Calu3 (cell line): ENCODE measurements at regions not wholly inside any gene's neighbourhood (a gene's known extent, or its start where the extent isn't known, plus 50 kb on each side); places are given as distances from the start of the nearest gene placed in this dataset.

ENCODE experiments used
- BruUV-seq: library from RNA; stranded (reverse); fragments of 400-500 nt; replicated peaks from 2 replicates; lab custom pipeline; 2021; lab: Mats Ljungman, UMichigan
- CTCF ChIA-PET: fragments of 300-600 bp; sonication (Branson Sonifier 250); formaldehyde crosslinking; loops from one replicate; lab custom pipeline; 2022; ENCODE audit warnings: antibody characterized with exemption; lab: Charles Lee
- DNase-seq: peaks from one replicate; pipeline ENCODE4 v3.0.0; 2022
- H3K27ac Mint-ChIP-seq: one replicate; pipeline ENCODE4 v1.8.0; 2022; ENCODE audit warnings: mixed read lengths; ENCODE audit not compliant: unreplicated experiment
- H3K27me3 Mint-ChIP-seq: one replicate; pipeline ENCODE4 v1.8.0; 2022; ENCODE audit warnings: mixed read lengths; ENCODE audit not compliant: unreplicated experiment
- H3K36me3 Mint-ChIP-seq: one replicate; pipeline ENCODE4 v1.8.0; 2022; ENCODE audit warnings: mild to moderate bottlenecking, moderate library complexity, mixed read lengths; ENCODE audit not compliant: insufficient read depth, unreplicated experiment
- H3K4me1 Mint-ChIP-seq: one replicate; pipeline ENCODE4 v1.8.0; 2022; ENCODE audit warnings: mild to moderate bottlenecking, low read depth, mixed read lengths; ENCODE audit not compliant: unreplicated experiment
- H3K4me3 Mint-ChIP-seq: one replicate; pipeline ENCODE4 v1.8.0; 2022; ENCODE audit warnings: mild to moderate bottlenecking, low read depth, moderate library complexity, mixed read lengths; ENCODE audit not compliant: unreplicated experiment
- H3K9me3 Mint-ChIP-seq: one replicate; pipeline ENCODE4 v1.8.0; 2022; ENCODE audit warnings: low read depth, mixed read lengths; ENCODE audit not compliant: unreplicated experiment
- CTCF ChIP-seq: fragments of 200-600 bp; IDR thresholded peaks from one replicate; pipeline ENCODE4 v1.8.0; 2022; ENCODE audit warnings: antibody characterized with exemption; ENCODE audit not compliant: unreplicated experiment
- intact Hi-C: fragments of 100-400 bp; cut with micrococcal nuclease; formaldehyde crosslinking; loops from one replicate; pipeline ENCODE4 v1.10.0; 2022; ENCODE audit not compliant: unreplicated experiment

DNA sequence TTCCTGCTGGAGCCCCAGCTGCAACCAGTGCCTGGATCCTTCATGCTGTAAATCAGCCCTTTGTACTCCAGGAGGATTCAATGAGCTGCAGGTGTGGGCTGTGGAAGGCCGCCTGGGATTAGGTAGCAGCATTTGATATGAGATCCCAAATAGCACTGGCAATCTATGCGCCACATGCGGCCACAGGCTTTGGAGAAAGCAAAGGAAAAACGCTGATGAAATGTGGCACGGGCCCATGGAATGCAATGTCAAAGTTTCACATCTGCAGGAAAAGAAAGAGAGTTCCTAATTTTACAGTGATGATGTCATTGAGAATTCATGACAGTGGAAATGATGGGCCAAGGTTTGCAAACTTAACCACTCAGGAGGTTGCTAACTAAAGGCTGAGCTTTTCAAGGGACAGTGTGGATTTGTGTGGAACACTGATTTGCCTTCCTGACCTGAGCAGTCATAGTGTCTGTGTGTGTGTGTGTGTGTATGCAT is 216.4 kb upstream of the OSR1 start:
- no peaks in the 10 kb centered on the region for H3K36me3 Mint-ChIP-seq
- BruUV-seq, result no TSS peak
- no peak overlapping the region for H3K27ac Mint-ChIP-seq
- H3K27me3 Mint-ChIP-seq, result peaks cover 16% of the 10 kb centered on the region
- intact Hi-C loops, result no loop called here
- no peaks in the 10 kb centered on the region for H3K9me3 Mint-ChIP-seq
- H3K4me1 Mint-ChIP-seq, result peaks cover 11% of the 10 kb centered on the region
- H3K4me3 Mint-ChIP-seq, result no peak overlapping the region
- DNase-seq, result no peak
- CTCF ChIA-PET, result no interaction called here
- no peak for TF ChIP-seq CTCF

DNA sequence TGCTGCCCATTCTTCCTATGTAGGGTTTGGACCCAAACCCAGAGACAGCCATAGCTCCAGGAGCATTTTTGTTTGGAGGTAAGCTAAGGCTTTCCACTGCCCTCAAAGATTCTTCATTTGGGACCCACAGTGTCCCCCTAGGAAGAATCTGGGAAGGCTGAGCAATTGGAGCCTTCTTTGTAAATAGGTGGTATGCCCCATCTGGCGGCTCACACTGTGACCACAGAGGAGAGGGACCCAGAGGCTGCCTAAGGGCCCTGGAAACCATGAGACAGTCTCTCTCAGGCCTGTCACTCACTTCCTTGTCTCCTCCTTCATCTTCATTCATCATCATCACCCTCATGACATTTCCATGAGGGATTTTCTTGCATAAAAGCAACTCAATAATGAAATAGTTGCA is 215.4 kb upstream of the OSR1 start:
- H3K4me3 Mint-ChIP-seq, result no peak overlapping the region
- CTCF ChIA-PET, result no interaction called here
- H3K9me3 Mint-ChIP-seq, result no peaks in the 10 kb centered on the region
- intact Hi-C loops, result no loop called here
- DNase-seq, result no peak
- H3K27me3 Mint-ChIP-seq, result peaks cover 16% of the 10 kb centered on the region
- no peak for TF ChIP-seq CTCF
- H3K36me3 Mint-ChIP-seq, result no peaks in the 10 kb centered on the region
- peaks cover 11% of the 10 kb centered on the region for H3K4me1 Mint-ChIP-seq
- H3K27ac Mint-ChIP-seq, result no peak overlapping the region
- BruUV-seq, result no TSS peak

GRCh38 chr2:19571773-19572172 is 213.3 kb upstream of the OSR1 start:
- H3K4me1 Mint-ChIP-seq, result peaks cover 10% of the 10 kb centered on the region
- DNase-seq, result no peak
- no peak overlapping the region for H3K4me3 Mint-ChIP-seq
- no TSS peak for BruUV-seq
- peaks cover 16% of the 10 kb centered on the region for H3K27me3 Mint-ChIP-seq
- intact Hi-C loops, result no loop called here
- H3K9me3 Mint-ChIP-seq, result no peaks in the 10 kb centered on the region
- no peaks in the 10 kb centered on the region for H3K36me3 Mint-ChIP-seq
- CTCF ChIA-PET, result no interaction called here
- no peak overlapping the region for H3K27ac Mint-ChIP-seq
- TF ChIP-seq CTCF, result no peak

DNA sequence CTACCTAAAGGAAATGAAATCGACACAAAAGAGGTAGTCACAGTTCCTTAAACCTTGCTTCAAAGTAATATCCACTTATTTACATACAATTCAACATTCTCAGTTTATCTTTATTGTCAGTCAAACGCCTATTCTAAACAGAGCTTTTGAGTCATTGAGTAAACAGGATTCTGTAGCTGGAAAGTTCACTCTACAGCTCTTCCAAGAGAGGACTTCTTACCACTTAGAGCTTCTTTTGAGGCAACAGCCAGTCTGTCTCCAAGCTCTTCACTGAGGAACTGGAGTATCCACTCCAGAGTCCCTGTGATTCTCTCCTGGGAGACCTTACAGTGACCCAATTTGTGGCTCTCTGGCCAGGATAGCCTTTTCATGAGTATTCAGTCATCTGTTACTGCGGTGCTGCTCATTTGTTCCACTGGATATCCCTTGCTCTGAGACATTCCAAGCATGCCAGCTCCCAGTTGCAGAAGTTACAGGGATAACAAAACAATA is 210.9 kb upstream of the OSR1 start:
- DNase-seq, result no peak
- no peaks in the 10 kb centered on the region for H3K4me1 Mint-ChIP-seq
- peaks cover 16% of the 10 kb centered on the region for H3K27me3 Mint-ChIP-seq
- no peaks in the 10 kb centered on the region for H3K9me3 Mint-ChIP-seq
- CTCF ChIA-PET, result no interaction called here
- no peaks in the 10 kb centered on the region for H3K36me3 Mint-ChIP-seq
- no peak overlapping the region for H3K4me3 Mint-ChIP-seq
- TF ChIP-seq CTCF, result no peak
- intact Hi-C loops, result no loop called here
- no peak overlapping the region for H3K27ac Mint-ChIP-seq
- no TSS peak for BruUV-seq
